AG04450 (cell line): ENCODE measurements at regions not wholly inside any gene's neighbourhood (a gene's known extent, or its start where the extent isn't known, plus 50 kb on each side); places are given as distances from the start of the nearest gene placed in this dataset.

Experiments
- CTCF ChIA-PET: fragments of 300-600, 350-600 bp; formaldehyde crosslinking; extraction: SDS; loops from one replicate; lab custom pipeline; 2022; ENCODE audit warnings: antibody characterized with exemption, inconsistent platforms; lab: Charles Lee
- POLR2A ChIA-PET: fragments of 350-600 bp; formaldehyde crosslinking; extraction: SDS; loops from one replicate; lab custom pipeline; 2021; ENCODE audit warnings: antibody characterized with exemption, inconsistent platforms; lab: Yijun Ruan, JAX
- DNase-seq: peaks from one replicate; pipeline ENCODE4 v3.0.0-alpha.2; 2011; ENCODE audit warnings: low read depth, low spot score
- H3K27ac ChIP-seq: one replicate; pipeline ENCODE4 v1.5.1; 2012; ENCODE audit warnings: low read depth, low read length, control low read depth
- H3K27me3 ChIP-seq: one replicate; pipeline ENCODE4 v1.6.0; 2012; ENCODE audit warnings: low read length; ENCODE audit not compliant: control insufficient read depth, insufficient read depth
- H3K4me3 ChIP-seq: 2 replicates; pipeline ENCODE4 v1.5.1; 2011; ENCODE audit warnings: mild to moderate bottlenecking, low read depth, low read length, control low read depth
- H3K9me3 ChIP-seq: 2 replicates; pipeline ENCODE4 v1.5.1; 2012; ENCODE audit warnings: low read length; ENCODE audit not compliant: control insufficient read depth, insufficient read depth
- TF ChIP-seq, protein P1 (sequence below): IDR thresholded peaks from 2 replicates; pipeline ENCODE4 v1.5.1; 2011; ENCODE audit warnings: low read depth, low read length, control low read depth, inconsistent platforms

DNA sequence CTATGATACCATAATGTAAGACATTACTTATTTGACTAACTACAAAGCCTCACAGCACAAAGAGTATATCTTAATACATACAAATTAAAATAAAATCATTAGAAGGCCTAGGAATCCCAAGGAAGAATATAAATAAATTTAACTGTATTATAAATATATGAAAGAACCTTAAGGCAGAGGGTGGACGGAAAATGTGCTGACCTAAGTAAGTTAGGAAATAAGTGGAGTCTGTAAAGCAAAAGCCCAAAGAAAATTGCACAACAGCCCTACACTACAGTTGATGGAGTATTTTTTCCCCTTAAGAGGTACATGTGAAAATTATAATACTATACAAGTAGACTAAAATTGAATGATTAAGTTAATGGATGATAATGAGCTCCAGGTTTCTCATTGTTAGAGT is 710.1 kb downstream of the NR4A2 start:
- H3K9me3 ChIP-seq = no peaks in the 10 kb centered on the region
- H3K27me3 ChIP-seq = no peaks in the 10 kb centered on the region
- ChIA-PET CTCF (no interaction called here), POLR2A (no interaction called here)
- TF ChIP-seq, protein P1, sequence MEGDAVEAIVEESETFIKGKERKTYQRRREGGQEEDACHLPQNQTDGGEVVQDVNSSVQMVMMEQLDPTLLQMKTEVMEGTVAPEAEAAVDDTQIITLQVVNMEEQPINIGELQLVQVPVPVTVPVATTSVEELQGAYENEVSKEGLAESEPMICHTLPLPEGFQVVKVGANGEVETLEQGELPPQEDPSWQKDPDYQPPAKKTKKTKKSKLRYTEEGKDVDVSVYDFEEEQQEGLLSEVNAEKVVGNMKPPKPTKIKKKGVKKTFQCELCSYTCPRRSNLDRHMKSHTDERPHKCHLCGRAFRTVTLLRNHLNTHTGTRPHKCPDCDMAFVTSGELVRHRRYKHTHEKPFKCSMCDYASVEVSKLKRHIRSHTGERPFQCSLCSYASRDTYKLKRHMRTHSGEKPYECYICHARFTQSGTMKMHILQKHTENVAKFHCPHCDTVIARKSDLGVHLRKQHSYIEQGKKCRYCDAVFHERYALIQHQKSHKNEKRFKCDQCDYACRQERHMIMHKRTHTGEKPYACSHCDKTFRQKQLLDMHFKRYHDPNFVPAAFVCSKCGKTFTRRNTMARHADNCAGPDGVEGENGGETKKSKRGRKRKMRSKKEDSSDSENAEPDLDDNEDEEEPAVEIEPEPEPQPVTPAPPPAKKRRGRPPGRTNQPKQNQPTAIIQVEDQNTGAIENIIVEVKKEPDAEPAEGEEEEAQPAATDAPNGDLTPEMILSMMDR = no peak
- no peak overlapping the region for H3K4me3 ChIP-seq
- DNase-seq = no peak
- H3K27ac ChIP-seq = no peak overlapping the region

DNA sequence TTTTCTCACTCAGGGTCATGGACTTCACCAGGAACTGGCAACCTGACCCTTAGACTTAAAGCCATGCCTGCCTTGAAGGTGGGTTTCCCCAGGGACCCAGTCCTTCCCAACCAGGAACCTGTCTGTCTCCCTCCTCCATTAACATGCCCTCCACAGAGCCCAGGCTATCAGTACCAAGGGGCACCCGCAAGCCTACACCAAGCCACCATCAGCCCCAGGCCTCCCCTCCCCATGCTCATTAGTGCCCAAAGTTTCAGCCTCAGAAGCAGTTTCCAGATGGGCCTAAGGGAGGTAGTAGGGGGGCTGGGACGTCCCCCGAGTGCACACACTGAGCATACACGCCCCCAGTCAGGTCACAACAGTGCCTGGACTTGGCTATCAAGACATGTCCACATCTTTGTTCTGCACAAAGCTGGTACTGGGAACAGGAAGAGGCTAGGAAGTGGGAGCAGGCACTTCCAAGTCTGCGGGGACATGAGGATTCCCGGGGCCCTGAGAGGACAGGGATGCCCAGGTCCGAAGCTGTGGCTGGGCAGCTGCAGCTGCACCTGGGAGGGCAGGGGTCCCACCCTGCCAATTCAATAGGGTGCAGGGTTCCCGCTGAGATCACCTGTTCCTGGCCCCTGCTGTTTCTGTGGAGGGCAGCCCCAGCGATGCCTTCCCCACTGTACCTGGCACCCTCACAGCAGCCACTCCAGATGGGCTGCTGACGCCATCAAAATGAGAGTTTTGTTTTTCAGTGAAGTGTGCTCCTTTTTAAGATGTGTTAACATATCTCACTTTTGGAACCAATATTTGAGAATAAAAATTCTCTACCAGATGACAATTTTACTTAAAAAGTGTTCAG is 731.4 kb downstream of the NR4A2 start:
- CTCF ChIA-PET = no interaction called here
- H3K4me3 ChIP-seq = no peak overlapping the region
- POLR2A ChIA-PET = no interaction called here
- DNase-seq = no peak
- TF ChIP-seq, protein P1 = no peak
- no peak overlapping the region for H3K27ac ChIP-seq
- H3K9me3 ChIP-seq = peaks cover 27% of the 10 kb centered on the region
- H3K27me3 ChIP-seq = no peaks in the 10 kb centered on the region

DNA sequence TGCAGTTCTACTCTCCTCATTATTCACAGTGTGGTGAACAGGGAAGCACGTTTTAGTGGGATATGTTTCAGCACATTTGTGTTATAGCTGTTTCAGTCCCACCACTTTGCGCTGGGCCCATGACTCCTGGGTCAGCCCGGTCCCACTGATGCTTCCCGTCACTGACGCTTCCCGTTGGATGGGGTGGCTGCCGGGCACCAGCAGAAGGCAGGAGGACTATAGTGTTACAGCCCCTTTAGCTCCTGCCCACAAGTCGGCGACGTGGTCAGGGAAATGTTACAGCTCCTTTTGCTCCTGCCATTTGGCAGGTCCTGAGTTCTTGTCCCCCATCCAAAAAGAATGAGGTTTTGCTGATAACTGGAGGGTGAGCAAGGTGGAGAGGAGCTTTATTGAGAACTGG is 732.2 kb downstream of the NR4A2 start:
- no peak for DNase-seq
- peaks cover 27% of the 10 kb centered on the region for H3K9me3 ChIP-seq
- no peak overlapping the region for H3K27ac ChIP-seq
- no peaks in the 10 kb centered on the region for H3K27me3 ChIP-seq
- TF ChIP-seq, protein P1 = no peak
- ChIA-PET POLR2A (no interaction called here), CTCF (no interaction called here)
- H3K4me3 ChIP-seq = no peak overlapping the region

DNA sequence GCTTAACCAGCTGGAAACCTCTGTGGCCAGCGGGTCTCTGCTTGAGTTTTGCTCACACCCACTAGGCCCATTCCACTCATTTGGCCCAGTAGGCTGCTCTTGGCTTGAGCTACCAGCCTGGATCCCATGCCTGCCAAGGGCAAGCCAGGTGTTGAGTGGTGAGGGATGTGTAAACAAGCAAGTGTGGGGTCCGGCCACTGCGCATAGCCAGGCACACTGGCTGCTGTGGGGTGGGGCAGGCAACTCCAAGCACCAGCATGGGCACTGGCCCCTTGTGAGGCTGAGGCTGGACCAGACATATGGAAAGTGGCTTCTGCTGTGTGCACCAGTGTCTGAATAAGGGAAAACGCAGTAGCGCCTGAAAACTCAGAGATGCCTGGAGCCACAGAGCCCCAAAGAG is 732.7 kb downstream of the NR4A2 start:
- DNase-seq = no peak
- CTCF ChIA-PET = no interaction called here
- H3K9me3 ChIP-seq = peaks cover 27% of the 10 kb centered on the region
- TF ChIP-seq, protein P1 = no peak
- H3K27ac ChIP-seq = no peak overlapping the region
- H3K27me3 ChIP-seq = no peaks in the 10 kb centered on the region
- POLR2A ChIA-PET = no interaction called here
- H3K4me3 ChIP-seq = no peak overlapping the region

DNA sequence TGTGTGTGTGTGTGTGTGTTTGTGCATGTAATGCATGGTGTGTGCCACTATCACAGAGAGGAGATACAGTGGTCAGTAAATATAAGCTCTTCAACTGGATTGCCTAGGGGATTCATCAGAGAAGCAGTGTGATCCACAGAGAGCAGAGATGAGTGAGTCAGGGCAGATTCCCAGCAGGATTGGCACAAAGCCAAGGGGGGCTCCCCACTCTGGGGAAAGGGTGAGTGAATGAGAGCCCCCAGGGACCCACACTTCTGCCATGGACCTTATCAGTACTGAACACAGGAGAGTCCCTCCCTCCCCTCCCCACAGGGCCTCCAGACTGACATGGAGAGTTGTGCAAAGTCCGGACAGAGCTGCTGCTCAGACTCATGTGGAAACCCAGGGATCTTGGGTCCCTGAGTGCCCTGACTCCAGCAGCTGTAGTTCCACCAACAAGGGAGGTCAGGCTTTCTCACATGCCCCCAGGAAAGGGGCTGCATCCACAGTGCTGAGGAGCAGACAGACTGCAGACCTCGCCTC is 748.8 kb downstream of the NR4A2 start:
- no peak for DNase-seq
- H3K27ac ChIP-seq = no peak overlapping the region
- ChIA-PET POLR2A (no interaction called here), CTCF (no interaction called here)
- TF ChIP-seq, protein P1 = no peak
- peaks cover 20% of the 10 kb centered on the region for H3K9me3 ChIP-seq
- no peak overlapping the region for H3K4me3 ChIP-seq
- no peaks in the 10 kb centered on the region for H3K27me3 ChIP-seq
